Retinal pigment epithelial cell (primary cell): ENCODE measurements at regions not wholly inside any gene's neighbourhood (a gene's known extent, or its start where the extent isn't known, plus 50 kb on each side); places are given as distances from the start of the nearest gene placed in this dataset.

Experiments
- DNase-seq: peaks from one replicate; pipeline ENCODE4 v3.0.0-alpha.2; 2010; ENCODE audit warnings: low read depth
- H3K4me3 ChIP-seq: 2 replicates; pipeline ENCODE4 v1.5.1; 2011; ENCODE audit warnings: mild to moderate bottlenecking, low read length, control low read depth, moderate library complexity
- TF ChIP-seq, protein P1 (sequence below): conservative IDR thresholded peaks from 2 replicates; pipeline ENCODE4 v1.5.1; 2011; ENCODE audit warnings: low read depth, low read length, control low read depth, inconsistent platforms

DNA sequence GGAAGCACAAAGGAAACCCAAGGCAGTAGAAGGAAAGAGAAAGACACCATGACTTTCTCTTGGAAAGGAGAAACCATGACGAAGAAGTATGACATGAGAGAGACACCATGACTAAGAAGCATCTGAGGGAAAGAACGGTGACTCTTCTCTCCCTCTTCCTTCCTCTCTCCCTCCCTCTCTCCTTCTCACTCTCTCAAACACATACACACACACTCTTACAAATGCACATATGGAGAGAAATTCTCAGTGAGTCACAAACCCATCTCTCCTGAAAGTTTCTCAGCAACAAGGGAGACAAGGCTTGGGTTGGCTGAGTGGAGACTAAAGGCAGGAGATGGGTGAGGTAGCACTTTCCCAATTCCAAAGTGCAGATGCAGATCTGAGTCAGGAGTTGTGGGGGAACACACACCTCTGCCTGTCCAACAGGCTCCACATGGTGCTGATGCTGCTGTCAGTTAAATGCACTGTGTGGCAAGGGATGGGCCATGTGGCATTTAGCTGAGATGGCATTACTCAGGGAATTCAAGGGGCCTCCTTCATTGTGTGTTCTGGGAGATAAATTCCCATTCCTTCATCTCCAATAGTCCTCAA is 336.7 kb upstream of the C16orf82 start:
- DNase-seq: no peak
- TF ChIP-seq, protein P1, sequence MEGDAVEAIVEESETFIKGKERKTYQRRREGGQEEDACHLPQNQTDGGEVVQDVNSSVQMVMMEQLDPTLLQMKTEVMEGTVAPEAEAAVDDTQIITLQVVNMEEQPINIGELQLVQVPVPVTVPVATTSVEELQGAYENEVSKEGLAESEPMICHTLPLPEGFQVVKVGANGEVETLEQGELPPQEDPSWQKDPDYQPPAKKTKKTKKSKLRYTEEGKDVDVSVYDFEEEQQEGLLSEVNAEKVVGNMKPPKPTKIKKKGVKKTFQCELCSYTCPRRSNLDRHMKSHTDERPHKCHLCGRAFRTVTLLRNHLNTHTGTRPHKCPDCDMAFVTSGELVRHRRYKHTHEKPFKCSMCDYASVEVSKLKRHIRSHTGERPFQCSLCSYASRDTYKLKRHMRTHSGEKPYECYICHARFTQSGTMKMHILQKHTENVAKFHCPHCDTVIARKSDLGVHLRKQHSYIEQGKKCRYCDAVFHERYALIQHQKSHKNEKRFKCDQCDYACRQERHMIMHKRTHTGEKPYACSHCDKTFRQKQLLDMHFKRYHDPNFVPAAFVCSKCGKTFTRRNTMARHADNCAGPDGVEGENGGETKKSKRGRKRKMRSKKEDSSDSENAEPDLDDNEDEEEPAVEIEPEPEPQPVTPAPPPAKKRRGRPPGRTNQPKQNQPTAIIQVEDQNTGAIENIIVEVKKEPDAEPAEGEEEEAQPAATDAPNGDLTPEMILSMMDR: no peak
- no peak overlapping the region for H3K4me3 ChIP-seq

DNA sequence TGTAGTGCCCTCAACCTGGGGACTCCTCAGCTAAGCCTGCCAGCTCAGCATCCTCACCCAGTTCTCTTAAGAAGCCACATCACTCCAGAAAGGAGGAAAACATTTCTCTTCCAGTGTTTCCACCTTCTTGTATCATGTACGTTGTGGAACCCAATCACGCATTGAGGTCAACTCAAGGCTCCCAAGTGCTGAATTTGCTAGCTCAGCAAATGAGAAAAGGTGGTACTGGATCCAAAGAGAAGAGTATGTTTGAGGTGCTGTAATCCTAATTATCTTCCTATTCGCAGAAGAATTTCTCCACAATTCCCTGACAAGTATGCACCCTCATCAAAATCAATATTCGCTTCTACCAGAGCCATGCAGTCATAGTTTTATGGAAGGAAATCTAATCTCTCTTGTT is 335.0 kb upstream of the C16orf82 start:
- no peak overlapping the region for H3K4me3 ChIP-seq
- TF ChIP-seq, protein P1: no peak
- DNase-seq: no peak

DNA sequence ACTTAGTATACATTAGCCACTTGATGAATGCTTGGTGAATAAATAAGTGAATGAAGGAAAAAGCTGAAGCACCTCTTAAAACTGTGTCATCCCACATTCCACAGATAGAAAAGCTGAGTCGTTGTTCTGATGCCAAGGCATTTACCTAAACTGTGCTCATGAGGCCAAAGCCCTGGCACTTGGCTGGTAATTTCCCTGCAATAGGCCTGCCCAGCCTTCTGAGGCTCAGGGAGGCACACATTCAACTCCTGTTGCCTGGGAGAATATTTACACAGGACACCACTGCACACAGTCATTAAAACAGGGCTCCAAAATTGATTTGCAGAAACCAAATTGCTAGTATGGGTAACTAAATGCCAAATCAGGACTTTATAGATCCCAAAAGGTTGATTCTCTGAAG is 333.0 kb upstream of the C16orf82 start:
- TF ChIP-seq, protein P1: no peak
- no peak overlapping the region for H3K4me3 ChIP-seq
- DNase-seq: no peak

DNA sequence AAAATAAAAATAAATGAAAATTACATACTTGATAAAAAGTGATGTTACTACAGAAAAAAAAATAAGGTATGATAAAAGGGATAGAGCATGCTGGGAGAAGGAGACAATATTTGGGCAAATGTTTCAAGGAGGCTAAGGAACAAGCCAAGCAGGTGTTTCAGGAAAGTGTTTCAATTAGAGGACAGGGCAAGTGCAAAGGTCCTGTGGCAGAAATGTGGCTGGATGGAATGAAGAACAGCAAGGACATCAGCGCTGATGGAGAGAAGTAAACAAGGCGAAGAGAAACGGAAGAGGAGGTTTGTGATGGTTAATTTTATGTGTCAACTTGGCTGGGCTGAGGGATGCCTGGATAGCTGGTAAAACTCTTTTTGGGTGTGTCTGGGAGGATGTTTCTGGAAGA is 331.2 kb upstream of the C16orf82 start:
- no peak overlapping the region for H3K4me3 ChIP-seq
- DNase-seq: no peak
- TF ChIP-seq, protein P1: no peak

DNA sequence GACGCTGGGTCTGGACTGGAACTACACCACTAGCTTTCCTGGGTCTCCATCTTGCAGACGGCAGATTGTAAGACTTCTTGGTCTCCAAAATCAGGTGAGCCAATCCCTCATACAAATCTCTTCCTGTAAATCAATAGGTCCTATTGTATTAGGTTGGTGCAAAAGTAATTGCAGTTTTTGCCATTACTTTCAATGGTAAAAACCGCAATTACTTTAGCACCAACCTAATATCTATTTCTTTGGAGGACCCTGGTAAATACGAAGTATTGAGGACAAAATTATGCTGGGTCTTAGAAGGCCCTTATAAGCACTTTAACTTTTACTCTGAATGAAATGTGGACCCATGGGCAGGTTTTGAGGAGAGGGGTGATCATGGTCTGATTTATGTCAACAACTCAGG is 330.6 kb upstream of the C16orf82 start:
- DNase-seq: no peak
- TF ChIP-seq, protein P1: no peak
- H3K4me3 ChIP-seq: no peak overlapping the region

DNA sequence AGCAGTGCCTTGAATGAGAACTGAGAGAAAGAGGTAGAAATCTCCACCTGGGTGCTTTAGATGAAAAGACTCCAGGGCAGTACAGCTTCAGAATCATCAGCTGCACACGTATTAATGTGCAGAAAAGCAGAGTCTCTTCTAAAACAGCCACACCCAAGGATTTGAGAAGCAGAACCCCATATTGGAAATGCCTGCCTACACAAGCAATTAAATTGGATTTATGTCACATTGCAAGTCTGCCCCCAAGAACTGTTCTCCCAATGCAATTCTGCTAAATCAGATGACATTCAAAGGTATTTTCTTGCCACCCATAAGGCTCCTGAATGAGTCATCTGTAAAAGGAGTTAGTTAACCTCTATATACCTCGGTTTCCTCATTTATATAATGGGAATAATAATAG is 326.0 kb upstream of the C16orf82 start:
- TF ChIP-seq, protein P1: no peak
- H3K4me3 ChIP-seq: no peak overlapping the region
- no peak for DNase-seq

DNA sequence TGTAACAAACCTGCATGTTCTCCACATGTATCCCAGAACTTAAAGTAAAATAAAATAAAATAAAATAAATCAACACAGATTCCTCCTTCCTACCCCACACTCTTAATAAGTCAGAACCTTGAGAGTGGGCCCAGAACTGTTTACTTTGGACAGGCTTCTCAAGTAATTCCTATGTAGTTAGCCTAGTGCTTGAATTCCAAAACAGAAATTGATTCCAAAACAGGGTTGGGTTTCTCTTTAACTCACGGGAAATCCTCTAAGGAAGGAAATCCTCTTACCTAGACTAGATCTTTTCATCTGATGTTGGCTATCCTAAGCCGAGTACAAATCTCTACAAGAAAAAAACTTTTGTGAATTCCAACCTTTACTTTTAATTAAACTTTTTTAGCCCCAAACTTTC is 324.7 kb upstream of the C16orf82 start:
- no peak overlapping the region for H3K4me3 ChIP-seq
- TF ChIP-seq, protein P1: no peak
- DNase-seq: no peak
